ENCODE measurements at regions not wholly inside any gene's neighbourhood (a gene's known extent, or its start where the extent isn't known, plus 50 kb on each side); places are given as distances from the start of the nearest gene placed in this dataset.
"Not testable (repeated sequence)": the region's sequence is repeated elsewhere in the genome, so short reads cannot be mapped to it uniquely, and the experiment has no call there.

- TF ChIP-seq CTCF (IDR thresholded peaks at IDR 0.05; ENCODE audit: low read depth, low read length): not testable (repeated sequence)
- TF ChIP-seq, protein P1, sequence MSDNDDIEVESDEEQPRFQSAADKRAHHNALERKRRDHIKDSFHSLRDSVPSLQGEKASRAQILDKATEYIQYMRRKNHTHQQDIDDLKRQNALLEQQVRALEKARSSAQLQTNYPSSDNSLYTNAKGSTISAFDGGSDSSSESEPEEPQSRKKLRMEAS (IDR thresholded peaks at IDR 0.05; ENCODE audit: low read depth, low read length): not testable (repeated sequence)
These were observed 55.6 kb upstream of the GOLGA6L6 start for GRCh38 chr15:20597245-20597644.

Measured in NB4 (cell line).